Mammary epithelial cell (primary cell): ENCODE measurements at regions not wholly inside any gene's neighbourhood (a gene's known extent, or its start where the extent isn't known, plus 50 kb on each side); places are given as distances from the start of the nearest gene placed in this dataset.

ENCODE experiments used
- CTCF ChIP-seq, 2 donors: IDR thresholded peaks in 1 of 2; conservative IDR thresholded peaks in 1 of 2; 2 replicates each; pipeline ENCODE4 v1.5.1; 2011 to 2012; ENCODE audit warnings: inconsistent platforms in 2 of 2, low read length in 2 of 2, mild to moderate bottlenecking in 2 of 2, control low read depth in 1 of 2, low read depth in 1 of 2; ENCODE audit not compliant: insufficient read depth in 1 of 2; ENCODE audit errors: extremely low read depth in 1 of 2
- EZH2 ChIP-seq: IDR thresholded peaks from 2 replicates; pipeline ENCODE4 v1.6.1; 2012; ENCODE audit warnings: low read length, inconsistent platforms, borderline replicate concordance

- no peak for TF ChIP-seq CTCF (conservative IDR thresholded peaks at IDR 0.05 in 1 of 2, IDR thresholded peaks at IDR 0.05 in 1 of 2; ENCODE audit: extremely low read depth in 1 of 2, insufficient read depth in 1 of 2, low read depth in 1 of 2, low read length in 2 of 2)
- no peak for TF ChIP-seq EZH2
Measured at GRCh38 chr2:207437524-207438143, 92.1 kb upstream of the CREB1 start.
